ENCODE measurements at regions not wholly inside any gene's neighbourhood (a gene's known extent, or its start where the extent isn't known, plus 50 kb on each side); places are given as distances from the start of the nearest gene placed in this dataset.
"Not testable (repeated sequence)": the region's sequence is repeated elsewhere in the genome, so short reads cannot be mapped to it uniquely, and the experiment has no call there.

- no peak for DNase-seq (ENCODE audit: low spot score)
These were observed 285.9 kb downstream of the SLC7A11 start for GRCh38 chr4:137956256-137956655.

- no peak for DNase-seq (ENCODE audit: low spot score)
These were observed 286.6 kb downstream of the SLC7A11 start for GRCh38 chr4:137955595-137955994.

DNA sequence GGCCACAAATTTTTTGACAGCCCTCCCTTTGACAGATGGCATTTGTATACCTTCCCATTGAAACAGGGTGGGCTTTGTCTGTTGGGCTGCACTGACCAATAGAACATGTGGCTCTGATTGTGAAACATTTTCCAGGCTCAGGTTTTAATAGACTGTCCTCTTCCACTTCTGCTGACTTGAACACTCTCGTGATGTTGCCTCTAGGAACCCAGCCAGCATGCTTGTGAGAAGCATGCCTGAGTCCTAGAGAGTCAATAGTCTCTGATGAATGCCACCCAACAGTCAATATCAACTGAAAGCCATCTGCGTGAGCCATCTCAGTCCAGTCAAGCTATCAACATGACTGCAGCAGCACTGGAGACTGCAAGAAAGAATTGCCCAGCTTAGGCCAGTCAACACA, 290.0 kb downstream of the SLC7A11 start:
- DNase-seq (ENCODE audit: low spot score): no peak

DNA sequence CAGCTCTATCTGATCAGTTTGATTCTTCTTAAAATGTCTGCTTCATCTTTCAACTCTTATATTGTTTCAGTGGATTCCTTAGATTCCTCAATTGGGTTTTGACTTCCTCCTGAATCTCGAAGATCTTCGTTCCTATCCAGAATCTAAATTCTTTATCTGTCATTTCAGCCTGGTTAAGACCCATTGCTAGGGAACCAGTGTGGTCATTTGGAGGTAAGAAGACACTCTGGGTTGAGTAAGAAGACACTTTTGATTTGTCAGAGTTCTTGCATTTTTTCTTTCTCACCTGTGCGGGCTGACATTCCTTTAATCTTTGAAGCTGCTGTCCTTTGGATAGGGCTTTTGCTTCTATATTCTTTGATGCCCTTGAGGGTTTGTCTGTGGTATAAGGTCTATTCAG, 291.9 kb downstream of the SLC7A11 start:
- no peak for DNase-seq (ENCODE audit: low spot score)

- DNase-seq (ENCODE audit: low spot score): no peak
These were observed 292.4 kb downstream of the SLC7A11 start for GRCh38 chr4:137949746-137950145.

GRCh38 chr4:137946453-137947174, 295.5 kb downstream of the SLC7A11 start:
- DNase-seq (ENCODE audit: low spot score): no peak

DNA sequence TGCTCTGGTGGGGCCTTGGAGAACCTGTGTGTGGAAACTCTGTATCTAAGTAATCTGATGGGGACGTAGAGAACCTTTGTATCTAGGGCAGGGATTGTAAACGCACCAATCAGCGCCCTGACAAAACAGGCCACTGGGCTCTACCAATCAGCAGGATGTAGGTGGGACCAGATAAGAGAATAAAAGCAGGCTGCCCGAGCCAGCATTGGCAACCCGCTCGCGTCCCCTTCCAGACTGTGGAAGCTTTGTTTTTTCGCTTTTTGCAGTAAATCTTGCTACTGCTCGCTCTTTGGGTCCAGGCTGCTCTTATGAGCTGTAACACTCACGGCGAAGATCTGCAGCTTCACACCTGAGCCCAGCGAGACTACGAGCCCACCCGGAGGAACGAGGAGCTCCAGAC, 299.3 kb downstream of the SLC7A11 start:
- not testable (repeated sequence) for DNase-seq (ENCODE audit: low spot score)

DNA sequence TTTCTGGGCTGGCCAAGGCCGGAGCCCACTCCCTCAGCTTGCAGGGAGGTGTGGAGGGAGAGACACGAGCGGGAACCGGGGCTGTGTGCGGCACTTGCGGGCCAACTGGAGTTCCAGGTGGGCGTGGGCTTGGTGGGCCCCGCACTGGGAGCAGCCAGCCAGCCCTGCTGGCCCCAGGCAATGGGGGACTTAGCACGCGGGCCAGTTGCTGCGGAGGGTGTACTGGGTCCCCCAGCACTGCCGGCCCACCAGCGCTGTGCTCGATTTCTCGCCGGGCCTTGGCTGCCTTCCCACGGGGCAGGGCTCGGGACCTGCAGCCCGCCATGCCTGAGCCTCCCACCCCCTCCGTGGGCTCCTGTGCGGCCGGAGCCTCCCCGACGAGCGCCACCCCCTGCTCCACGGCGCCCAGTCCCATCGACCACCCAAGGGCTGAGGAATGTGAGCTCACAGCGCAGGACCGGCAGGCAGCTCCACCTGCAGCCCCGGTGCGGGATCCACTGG, 300.1 kb downstream of the SLC7A11 start:
- DNase-seq (ENCODE audit: low spot score): not testable (repeated sequence)

DNA sequence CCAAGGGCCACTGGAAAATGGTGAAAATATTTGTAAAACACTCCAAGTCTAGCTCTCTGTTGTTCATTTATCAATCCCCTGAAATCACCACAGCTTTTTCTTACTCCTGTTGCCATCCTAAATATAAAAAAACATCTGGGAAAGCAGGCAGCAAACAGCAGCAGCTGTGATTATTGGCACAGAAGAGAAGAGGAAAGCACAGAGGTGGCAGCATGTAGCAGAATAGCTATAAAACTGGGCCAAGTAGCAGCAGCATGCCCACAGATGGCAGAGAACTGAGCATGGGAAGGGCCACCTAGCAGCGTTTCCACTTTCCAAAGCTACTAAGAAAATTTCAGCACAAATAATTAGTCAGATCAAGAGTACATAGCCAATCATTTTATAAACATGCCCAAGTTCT, 307.2 kb downstream of the SLC7A11 start:
- no peak for DNase-seq (ENCODE audit: low spot score)

GRCh38 chr4:137934046-137934445, 308.1 kb downstream of the SLC7A11 start:
- DNase-seq (ENCODE audit: low spot score): no peak

- DNase-seq (ENCODE audit: low spot score): no peak
These were observed 314.2 kb downstream of the SLC7A11 start for GRCh38 chr4:137927972-137928371.

DNA sequence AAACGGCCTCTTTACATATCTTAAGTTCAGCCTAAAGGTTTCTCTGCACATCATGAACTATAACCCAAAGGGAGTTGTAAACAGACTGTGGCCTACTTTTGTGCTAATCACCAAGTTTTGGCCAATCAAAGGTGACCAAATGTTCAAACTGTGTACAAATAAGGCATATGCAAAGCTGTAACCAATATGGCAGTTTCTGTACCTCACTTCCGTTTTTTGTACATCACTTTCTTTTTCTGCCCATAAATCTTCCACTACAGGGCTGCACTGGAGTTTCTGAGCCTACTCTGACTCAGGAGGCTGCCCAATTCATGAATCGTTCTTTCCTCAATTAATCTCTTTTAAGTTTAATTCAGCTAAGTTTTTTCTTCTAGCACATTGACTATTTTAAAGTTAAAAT, 318.7 kb downstream of the SLC7A11 start:
- no peak for DNase-seq (ENCODE audit: low spot score)

DNA sequence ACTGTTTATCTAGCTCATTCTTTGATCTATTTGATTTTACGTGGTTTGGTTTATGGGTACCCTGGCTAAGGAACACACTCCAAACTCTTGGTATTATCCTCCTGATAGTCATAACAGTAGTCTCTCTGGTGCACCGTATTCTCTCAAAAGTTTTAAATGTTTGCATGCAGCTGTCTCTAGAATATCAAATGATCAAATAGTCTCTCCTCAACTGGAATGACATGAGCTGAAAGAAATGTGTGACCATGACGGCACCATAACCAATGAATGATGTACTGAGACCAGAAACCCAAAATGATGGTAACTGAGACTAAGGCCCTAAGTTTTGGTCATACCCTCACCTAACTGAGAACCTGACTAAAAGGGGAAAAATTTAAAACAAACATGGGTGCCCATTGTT, 319.4 kb downstream of the SLC7A11 start:
- DNase-seq (ENCODE audit: low spot score): no peak

DNA sequence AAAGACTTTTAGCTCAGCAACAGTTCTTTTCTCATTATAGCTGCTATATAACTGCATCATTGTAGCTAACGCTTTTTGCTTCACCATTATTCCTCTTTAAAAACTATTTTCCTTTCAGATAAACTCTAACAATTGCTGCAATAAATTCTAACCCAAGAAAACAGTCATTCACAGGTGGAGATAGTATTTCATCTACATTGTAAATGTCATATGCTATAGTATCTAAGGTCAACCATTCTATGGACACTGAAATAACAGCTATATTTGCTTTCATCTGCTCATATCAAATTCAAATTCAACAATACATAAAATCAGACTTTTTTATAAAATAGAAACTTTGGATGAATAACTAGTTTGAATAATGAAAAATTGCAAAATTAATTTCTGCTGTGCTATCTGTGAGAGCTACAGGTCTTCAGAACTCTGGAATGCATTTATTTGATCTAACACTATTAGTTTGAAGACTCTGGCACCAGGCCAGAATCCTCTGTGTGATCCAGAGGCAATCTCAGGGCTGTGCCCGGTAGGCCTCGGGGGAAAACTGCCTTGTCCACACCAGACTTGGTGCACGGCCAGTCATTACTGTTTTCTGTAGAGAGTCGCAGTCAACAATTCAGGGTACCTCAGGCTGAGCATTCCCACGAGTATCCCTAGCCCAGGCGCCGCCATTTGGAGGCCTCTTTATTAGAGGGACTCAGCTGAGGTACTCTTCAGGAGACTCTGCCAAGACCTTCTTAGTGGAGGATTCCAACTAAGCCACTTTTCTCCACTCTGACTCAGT, 332.4 kb downstream of the SLC7A11 start:
- DNase-seq (ENCODE audit: low spot score): peak; percentile 10

DNA sequence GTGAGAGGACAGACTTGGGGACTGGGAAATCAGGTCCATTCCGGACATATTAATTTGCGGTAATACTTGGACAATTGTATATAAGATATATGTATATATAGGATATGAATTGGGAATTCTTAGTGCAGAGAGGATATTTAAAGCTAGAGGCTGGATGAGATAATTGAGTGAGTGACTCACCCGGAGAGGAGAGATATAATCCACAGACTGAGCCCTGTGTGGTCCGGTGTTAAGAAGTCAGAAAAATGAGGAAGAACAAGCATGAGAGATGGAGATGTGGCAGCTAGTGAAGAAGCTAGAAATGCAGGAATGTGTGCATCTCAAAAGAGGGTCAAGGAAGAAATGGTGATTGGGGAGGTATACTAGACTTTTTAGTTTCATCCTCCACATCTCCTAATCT, 336.2 kb downstream of the SLC7A11 start:
- no peak for DNase-seq (ENCODE audit: low spot score)

- no peak for DNase-seq (ENCODE audit: low spot score)
These were observed 341.0 kb downstream of the SLC7A11 start for GRCh38 chr4:137901114-137901513.

GRCh38 chr4:137896221-137896737, 345.9 kb downstream of the SLC7A11 start:
- no peak for DNase-seq (ENCODE audit: low spot score)

- DNase-seq (ENCODE audit: low spot score): not testable (repeated sequence)
These were observed 346.6 kb downstream of the SLC7A11 start for GRCh38 chr4:137895515-137895914.

DNA sequence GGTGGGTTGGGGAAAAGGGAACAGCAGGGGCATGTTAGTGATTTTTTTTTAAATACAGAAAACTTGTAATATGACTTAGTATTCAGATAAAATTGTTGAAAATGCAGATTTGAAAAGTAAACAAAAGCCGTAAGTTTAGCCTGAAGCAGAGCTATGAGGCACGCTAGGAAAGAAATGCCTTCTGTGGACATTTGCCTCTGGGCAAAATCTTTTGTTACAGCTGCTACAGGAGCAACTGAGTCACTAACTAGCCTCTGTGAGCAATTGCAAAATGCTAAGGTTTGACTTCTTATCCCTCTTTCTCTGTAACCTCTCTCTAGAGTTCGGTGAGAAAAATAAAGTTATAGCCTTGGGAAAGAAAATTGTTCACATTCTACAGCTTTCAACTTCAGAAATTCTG, 350.0 kb downstream of the SLC7A11 start:
- no peak for DNase-seq (ENCODE audit: low spot score)

DNA sequence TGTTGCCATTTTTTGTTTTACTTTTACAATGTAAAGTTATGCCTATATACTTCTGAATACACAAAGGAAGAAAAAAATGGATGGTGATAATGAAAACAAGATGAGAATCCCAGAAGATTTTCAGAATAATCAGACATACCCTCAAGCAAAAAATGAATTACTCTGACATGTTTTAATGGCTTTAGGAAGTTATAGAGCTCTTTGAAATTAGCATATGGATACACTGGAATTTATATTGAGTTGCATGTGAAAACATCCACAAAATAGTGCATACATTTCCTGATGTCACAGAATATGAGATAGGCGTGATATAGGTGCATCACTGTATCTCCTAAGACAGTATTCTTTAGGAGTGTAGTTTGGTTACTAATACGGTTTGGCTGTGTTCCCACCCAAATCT, 351.3 kb downstream of the SLC7A11 start:
- no peak for DNase-seq (ENCODE audit: low spot score)

- no peak for DNase-seq (ENCODE audit: low spot score)
These were observed 349.3 kb upstream of the PCDH18 start for GRCh38 chr4:137881641-137882040.

DNA sequence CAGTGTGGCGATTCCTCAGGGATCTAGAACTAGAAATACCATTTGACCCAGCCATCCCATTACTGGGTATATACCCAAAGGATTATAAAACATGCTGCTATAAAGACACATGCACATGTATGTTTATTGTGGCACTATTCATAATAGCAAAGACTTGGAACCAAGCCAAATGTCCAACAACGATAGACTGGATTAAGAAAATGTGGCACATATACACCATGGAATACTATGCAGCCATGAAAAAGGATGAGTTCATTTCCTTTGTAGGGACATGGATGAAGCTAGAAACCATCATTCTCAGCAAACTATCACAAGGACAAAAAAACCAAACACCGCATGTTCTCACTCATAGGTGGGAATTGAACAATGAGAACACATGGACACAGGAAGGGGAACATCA, 335.8 kb upstream of the PCDH18 start:
- not testable (repeated sequence) for DNase-seq (ENCODE audit: low spot score)

GRCh38 chr4:137866671-137867070, 334.4 kb upstream of the PCDH18 start:
- DNase-seq (ENCODE audit: low spot score): no peak
